ENCODE measurements at regions not wholly inside any gene's neighbourhood (a gene's known extent, or its start where the extent isn't known, plus 50 kb on each side); places are given as distances from the start of the nearest gene placed in this dataset.

DNA sequence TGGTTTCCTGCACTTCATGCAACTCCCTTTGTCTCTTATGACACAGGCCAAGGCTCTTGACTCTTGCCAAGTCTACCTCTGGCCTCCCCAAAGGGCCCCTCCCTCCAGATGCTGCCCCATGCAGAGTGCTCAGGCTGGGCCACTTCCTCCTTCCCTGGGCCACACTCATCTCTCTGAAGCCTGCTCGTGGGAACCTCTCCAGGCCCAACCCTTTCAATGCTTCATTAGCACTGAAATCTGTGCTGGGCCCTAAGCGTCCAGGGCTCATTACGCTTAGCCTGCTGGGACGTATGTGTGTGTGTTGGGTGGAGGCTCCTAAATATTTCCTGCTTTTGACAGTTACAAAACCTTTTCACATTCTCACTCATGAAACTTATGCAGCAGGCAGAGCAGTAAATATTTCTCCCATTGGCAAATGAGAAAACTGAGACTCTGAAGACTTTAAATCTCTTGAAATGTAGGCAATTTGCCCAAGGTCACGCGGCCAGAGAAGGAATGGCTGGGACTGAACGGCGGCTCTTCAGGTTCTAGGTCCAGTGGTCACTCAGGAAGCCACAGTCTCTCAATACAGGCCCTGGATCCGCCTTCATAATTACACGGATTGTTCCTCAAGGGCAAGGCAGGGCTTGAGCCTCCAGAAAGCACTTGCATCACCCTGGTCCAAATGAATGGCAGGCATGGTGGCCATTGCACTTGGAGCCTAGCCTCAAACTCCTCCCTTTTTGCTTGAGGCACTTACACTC, 241.7 kb upstream of the HES1 start:
- Histone ChIP-seq H4K20me1 (ENCODE audit: control insufficient read depth, insufficient read depth, low read depth, low read length) (no peaks in the 10 kb centered on the region), H3K9me2 (replicated peaks; ENCODE audit: control insufficient read depth, low read length) (no peaks in the 10 kb centered on the region), H3K36me3 (ENCODE audit: control insufficient read depth, low read length) (no peaks in the 10 kb centered on the region), H3K9me3 (ENCODE audit: control insufficient read depth, insufficient read depth, low read length) (no peaks in the 10 kb centered on the region), H3K4me3 (ENCODE audit: low read length) (no peak overlapping the region), H3K4me1 (ENCODE audit: control insufficient read depth, low read length) (no peaks in the 10 kb centered on the region), H3K27ac (ENCODE audit: low read depth, low read length) (no peak overlapping the region), H3K79me2 (ENCODE audit: control insufficient read depth, low read length) (no peaks in the 10 kb centered on the region), H3K27me3 (ENCODE audit: control insufficient read depth, low read length) (peaks cover 3% of the 10 kb centered on the region), H3K4me2 (ENCODE audit: low read length) (no peak overlapping the region), H3F3A (ENCODE audit: control insufficient read depth, insufficient read depth) (no peaks in the 10 kb centered on the region)
- no peak for TF ChIP-seq CTCF (IDR thresholded peaks at IDR 0.05; ENCODE audit: low read depth, low read length, poor library complexity, severe bottlenecking)
- no peak for TF ChIP-seq EZH2phosphoT487 (IDR thresholded peaks at IDR 0.05; ENCODE audit: borderline replicate concordance, low read length)

GRCh38 chr3:193895409-193895808, 240.5 kb upstream of the HES1 start:
- Histone ChIP-seq H3K27ac (ENCODE audit: low read depth, low read length) (no peak overlapping the region), H3K4me2 (ENCODE audit: low read length) (no peak overlapping the region), H3K79me2 (ENCODE audit: control insufficient read depth, low read length) (no peaks in the 10 kb centered on the region)

GRCh38 chr3:193896419-193896818, 239.5 kb upstream of the HES1 start:
- Histone ChIP-seq H3K9me2 (replicated peaks; ENCODE audit: control insufficient read depth, low read length) (no peaks in the 10 kb centered on the region), H3K9me3 (ENCODE audit: control insufficient read depth, insufficient read depth, low read length) (no peaks in the 10 kb centered on the region), H3K27me3 (ENCODE audit: control insufficient read depth, low read length) (peaks cover 3% of the 10 kb centered on the region), H4K20me1 (ENCODE audit: control insufficient read depth, insufficient read depth, low read depth, low read length) (no peaks in the 10 kb centered on the region), H3K4me2 (ENCODE audit: low read length) (no peak overlapping the region), H3K4me1 (ENCODE audit: control insufficient read depth, low read length) (no peaks in the 10 kb centered on the region), H3K4me3 (ENCODE audit: low read length) (no peak overlapping the region), H3K27ac (ENCODE audit: low read depth, low read length) (no peak overlapping the region), H3K79me2 (ENCODE audit: control insufficient read depth, low read length) (no peaks in the 10 kb centered on the region), H3K36me3 (ENCODE audit: control insufficient read depth, low read length) (no peaks in the 10 kb centered on the region), H3F3A (ENCODE audit: control insufficient read depth, insufficient read depth) (no peaks in the 10 kb centered on the region)
- TF ChIP-seq EZH2phosphoT487 (IDR thresholded peaks at IDR 0.05; ENCODE audit: borderline replicate concordance, low read length) (no peak), CTCF (IDR thresholded peaks at IDR 0.05; ENCODE audit: low read depth, low read length, poor library complexity, severe bottlenecking) (no peak)

More at GRCh38 chr3:193895409-193895808, 240.5 kb upstream of the HES1 start:
- no peaks in the 10 kb centered on the region for H3K9me2 ChIP-seq (replicated peaks; ENCODE audit: control insufficient read depth, low read length)
- H4K20me1 ChIP-seq (ENCODE audit: control insufficient read depth, insufficient read depth, low read depth, low read length) = no peaks in the 10 kb centered on the region
- no peak for TF ChIP-seq CTCF (IDR thresholded peaks at IDR 0.05; ENCODE audit: low read depth, low read length, poor library complexity, severe bottlenecking)
- no peak for TF ChIP-seq EZH2phosphoT487 (IDR thresholded peaks at IDR 0.05; ENCODE audit: borderline replicate concordance, low read length)
- no peak overlapping the region for H3K4me3 ChIP-seq (ENCODE audit: low read length)
- H3F3A ChIP-seq (ENCODE audit: control insufficient read depth, insufficient read depth) = no peaks in the 10 kb centered on the region
- no peaks in the 10 kb centered on the region for H3K4me1 ChIP-seq (ENCODE audit: control insufficient read depth, low read length)
- no peaks in the 10 kb centered on the region for H3K9me3 ChIP-seq (ENCODE audit: control insufficient read depth, insufficient read depth, low read length)
- peaks cover 3% of the 10 kb centered on the region for H3K27me3 ChIP-seq (ENCODE audit: control insufficient read depth, low read length)
- no peaks in the 10 kb centered on the region for H3K36me3 ChIP-seq (ENCODE audit: control insufficient read depth, low read length)
